Neuronal stem cell (in vitro differentiated cells): ENCODE measurements at regions not wholly inside any gene's neighbourhood (a gene's known extent, or its start where the extent isn't known, plus 50 kb on each side); places are given as distances from the start of the nearest gene placed in this dataset.

Source experiments
- DNase-seq: peaks from one replicate; pipeline ENCODE4 v3.0.0-alpha.2; 2013; ENCODE audit warnings: low spot score
- H2AFZ ChIP-seq: one replicate; pipeline ENCODE4 v1.6.1; 2013; ENCODE audit warnings: mild to moderate bottlenecking, low read length, inconsistent platforms
- H2AK5ac ChIP-seq: 2 replicates; pipeline ENCODE4 v1.6.1; 2013; ENCODE audit warnings: low read depth, mild to moderate bottlenecking, inconsistent platforms, low read length, moderate library complexity, mixed read lengths
- H2BK120ac ChIP-seq: 2 replicates; pipeline ENCODE4 v1.6.1; 2013; ENCODE audit warnings: low read depth, mild to moderate bottlenecking, inconsistent platforms, low read length, moderate library complexity, mixed read lengths
- H2BK12ac ChIP-seq: one replicate; pipeline ENCODE4 v1.6.1; 2013; ENCODE audit warnings: low read length, inconsistent platforms
- H2BK15ac ChIP-seq: 2 replicates; pipeline ENCODE4 v1.6.1; 2013; ENCODE audit warnings: mild to moderate bottlenecking, low read length, inconsistent platforms, mixed read lengths
- H2BK5ac ChIP-seq: one replicate; pipeline ENCODE4 v1.6.1; 2013; ENCODE audit warnings: inconsistent platforms, mild to moderate bottlenecking, low read length, moderate library complexity
- H3K14ac ChIP-seq: one replicate; pipeline ENCODE4 v1.6.1; 2013; ENCODE audit warnings: low read length, inconsistent platforms
- H3K18ac ChIP-seq: 2 replicates; pipeline ENCODE4 v1.6.1; 2013; ENCODE audit warnings: low read length, inconsistent platforms
- H3K23ac ChIP-seq: 2 replicates; pipeline ENCODE4 v1.6.1; 2013; ENCODE audit warnings: low read depth, mild to moderate bottlenecking, mixed read lengths, low read length, inconsistent platforms; ENCODE audit not compliant: poor library complexity
- H3K27ac ChIP-seq: replicated peaks from 3 replicates; pipeline ENCODE4 v1.5.1; 2013; ENCODE audit warnings: low read length, inconsistent platforms
- H3K27me3 ChIP-seq, 3 experiments: 2 replicates each; pipeline ENCODE4 v1.6.1; 2013; ENCODE audit warnings: low read length in 3 of 3, mild to moderate bottlenecking in 2 of 3, inconsistent platforms in 1 of 3, low read depth in 1 of 3, mixed read lengths in 1 of 3, moderate library complexity in 1 of 3; ENCODE audit not compliant: control insufficient read depth in 3 of 3, insufficient read depth in 3 of 3
- H3K36me3 ChIP-seq, 2 donors: replicated peaks in 1 of 2; 2 replicates each; pipeline ENCODE4 v1.6.1; 2013; ENCODE audit warnings: low read length in 2 of 2; ENCODE audit not compliant: control insufficient read depth in 2 of 2, insufficient read depth in 2 of 2
- H3K4ac ChIP-seq: 2 replicates; pipeline ENCODE4 v1.6.1; 2013; ENCODE audit warnings: inconsistent platforms, mild to moderate bottlenecking, low read length, moderate library complexity
- H3K4me1 ChIP-seq, 2 donors: 1 replicate in 1 of 2; 2 replicates in 1 of 2; pipeline ENCODE4 v1.6.1; 2013; ENCODE audit warnings: low read length in 2 of 2, low read depth in 1 of 2; ENCODE audit not compliant: control insufficient read depth in 2 of 2, insufficient read depth in 1 of 2
- H3K4me2 ChIP-seq: one replicate; pipeline ENCODE4 v1.6.1; 2013; ENCODE audit warnings: mild to moderate bottlenecking, low read length, inconsistent platforms; ENCODE audit not compliant: insufficient read depth, poor library complexity, severe bottlenecking
- H3K4me3 ChIP-seq, 2 donors: 2 replicates each; pipeline ENCODE4 v1.5.1; 2013; ENCODE audit warnings: low read length in 2 of 2, mild to moderate bottlenecking in 2 of 2, inconsistent platforms in 1 of 2, moderate library complexity in 1 of 2
- H3K79me1 ChIP-seq: one replicate; pipeline ENCODE4 v1.6.1; 2013; ENCODE audit warnings: low read depth, mild to moderate bottlenecking, inconsistent platforms, low read length, moderate library complexity
- H3K9ac ChIP-seq: one replicate; pipeline ENCODE4 v1.6.1; 2013; ENCODE audit warnings: mild to moderate bottlenecking, low read depth, low read length, inconsistent platforms; ENCODE audit not compliant: poor library complexity
- H3K9me3 ChIP-seq, 2 donors: replicated peaks in 1 of 2; 2 replicates each; pipeline versions ENCODE3 to v1.6.1; 2013; ENCODE audit warnings: low read length in 2 of 2, mild to moderate bottlenecking in 2 of 2, inconsistent platforms in 1 of 2, low read depth in 1 of 2, mixed read lengths in 1 of 2, moderate library complexity in 1 of 2; ENCODE audit not compliant: control insufficient read depth in 2 of 2, insufficient read depth in 1 of 2
- H4K8ac ChIP-seq: one replicate; pipeline ENCODE4 v1.6.1; 2013; ENCODE audit warnings: low read depth, mild to moderate bottlenecking, inconsistent platforms, low read length, moderate library complexity
- H4K91ac ChIP-seq: one replicate; pipeline ENCODE4 v1.6.1; 2013; ENCODE audit warnings: low read length, low read depth, mild to moderate bottlenecking, inconsistent platforms; ENCODE audit not compliant: poor library complexity
- WGBS, 2 donors: extraction: QIAGEN DNeasy Blood & Tissue Kit; methylation state at CpG; one replicate each; pipeline ENCODE4 v1.1.7; 2013; ENCODE audit warnings: missing lambda C conversion rate in 2 of 2, mixed read lengths in 1 of 2; ENCODE audit not compliant: insufficient read length in 2 of 2, insufficient replicate concordance in 1 of 2; ENCODE audit errors: extremely low coverage in 2 of 2; 5-methylcytosine and 5-hydroxymethylcytosine counted together

DNA sequence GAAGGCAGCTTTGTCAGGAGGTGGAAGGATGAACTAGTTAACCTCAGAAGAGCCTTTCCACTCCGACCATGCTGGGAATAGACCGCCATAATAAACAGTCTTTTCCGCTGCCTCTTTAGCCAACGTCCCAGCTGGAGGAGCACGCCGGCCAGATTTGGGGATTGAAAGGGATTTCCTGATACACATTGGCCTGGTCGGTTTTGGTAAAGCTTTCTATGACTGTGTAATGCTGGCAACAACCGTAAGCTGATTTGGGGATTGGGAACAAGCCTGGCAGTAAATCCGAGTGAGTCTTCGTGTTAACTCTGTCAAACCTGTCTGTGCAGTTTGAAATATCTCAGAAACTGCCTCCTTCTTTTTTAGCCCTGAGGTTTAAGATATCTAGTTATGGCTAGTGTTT is 87.0 kb downstream of the DAD1 start:
- Histone ChIP-seq H3K9me3 (no peaks in the 10 kb centered on the region), H2BK5ac (no peak overlapping the region), H3K14ac (no peak overlapping the region), H3K18ac (no peak overlapping the region), H3K4me1 (peaks cover 2 to 8% of the 10 kb centered on the region in 2 donors), H4K8ac (no peak overlapping the region), H3K27me3 (no peaks in the 10 kb centered on the region), H2BK12ac (no peak overlapping the region), H2BK15ac (no peak overlapping the region), H3K9ac (no peak overlapping the region), H4K91ac (no peak overlapping the region), H3K79me1 (no peaks in the 10 kb centered on the region), H3K4me2 (no peak overlapping the region), H3K4ac (no peak overlapping the region), H3K27ac (no peak overlapping the region), H2BK120ac (no peak overlapping the region), H3K23ac (no peak overlapping the region), H3K36me3 (no peaks in the 10 kb centered on the region), H2AFZ (no peak overlapping the region), H3K4me3 (no peak overlapping the region), H2AK5ac (no peak overlapping the region)
- DNase-seq = no peak
- WGBS, 2 donors = no CpG with 5 or more reads among the region's 10 CpGs

DNA sequence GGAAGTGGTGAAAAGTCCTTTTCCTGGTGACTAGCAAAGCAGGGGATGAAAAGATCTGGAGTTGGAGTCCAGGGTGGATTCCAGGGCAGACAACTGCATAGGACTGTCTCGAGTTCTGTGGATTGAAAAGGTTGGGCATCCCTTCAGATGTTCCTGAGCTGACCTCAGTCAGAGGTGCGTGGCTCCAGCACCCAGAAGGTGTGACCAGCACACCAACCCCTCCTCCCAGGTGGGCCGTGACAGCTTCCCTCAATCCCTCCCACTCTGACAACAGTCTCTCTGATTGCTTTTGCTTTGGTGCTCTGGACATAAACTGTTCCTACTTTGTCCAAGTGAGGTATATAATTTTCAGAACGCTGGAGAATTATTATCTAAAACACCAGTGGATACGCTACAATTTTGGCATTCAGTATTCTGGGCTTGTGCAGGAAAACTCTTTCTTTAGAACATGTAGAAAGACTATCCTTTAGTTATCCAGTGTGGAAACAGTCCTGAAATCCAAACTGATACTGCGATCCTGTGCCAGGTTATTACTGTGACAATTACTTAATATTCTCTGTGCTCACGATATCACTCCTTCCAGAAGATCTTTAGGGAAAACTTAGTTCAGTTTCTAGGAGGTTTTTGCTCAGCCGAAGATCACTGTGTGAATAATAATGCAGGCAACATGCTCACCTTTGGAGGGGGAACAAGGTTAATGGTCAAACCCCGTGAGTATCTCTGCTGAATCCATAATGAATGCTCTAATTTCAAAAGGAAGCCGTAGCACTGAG is 87.9 kb downstream of the DAD1 start:
- Histone ChIP-seq H3K9ac (no peak overlapping the region), H2BK120ac (no peak overlapping the region), H4K8ac (no peak overlapping the region), H3K36me3 (no peaks in the 10 kb centered on the region), H3K9me3 (no peaks in the 10 kb centered on the region), H2AFZ (no peak overlapping the region), H2AK5ac (no peak overlapping the region), H3K27me3 (no peaks in the 10 kb centered on the region), H3K4me2 (no peak overlapping the region), H2BK15ac (no peak overlapping the region), H4K91ac (no peak overlapping the region), H3K4ac (no peak overlapping the region), H2BK12ac (no peak overlapping the region), H3K14ac (no peak overlapping the region), H3K4me3 (no peak overlapping the region), H3K79me1 (no peaks in the 10 kb centered on the region), H3K18ac (no peak overlapping the region), H3K23ac (no peak overlapping the region), H3K27ac (no peak overlapping the region), H2BK5ac (no peak overlapping the region), H3K4me1 (peaks cover 2 to 8% of the 10 kb centered on the region in 2 donors)
- DNase-seq = no peak
- WGBS, 2 donors = no CpG with 5 or more reads among the region's 10 CpGs

DNA sequence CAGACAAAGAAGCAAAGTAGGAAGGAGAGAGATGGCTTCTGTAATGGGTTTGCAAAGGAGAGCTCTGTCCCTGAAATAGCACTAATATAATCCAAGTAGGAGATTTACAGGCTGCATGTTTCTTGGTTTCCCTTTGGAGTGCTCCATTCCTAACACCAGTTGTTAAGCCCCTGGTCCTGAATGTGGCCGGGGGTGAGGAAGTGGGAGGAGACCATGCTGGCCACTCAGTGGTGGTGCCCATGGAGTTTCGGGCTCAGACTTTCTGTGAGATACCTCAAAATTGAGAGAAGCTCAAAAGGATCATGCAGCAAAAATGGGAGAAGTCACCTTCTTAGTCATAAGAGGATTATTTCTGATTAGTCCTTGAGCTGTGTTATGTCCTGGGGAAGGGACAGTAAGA is 88.5 kb downstream of the DAD1 start:
- H4K91ac ChIP-seq = no peak overlapping the region

DNA sequence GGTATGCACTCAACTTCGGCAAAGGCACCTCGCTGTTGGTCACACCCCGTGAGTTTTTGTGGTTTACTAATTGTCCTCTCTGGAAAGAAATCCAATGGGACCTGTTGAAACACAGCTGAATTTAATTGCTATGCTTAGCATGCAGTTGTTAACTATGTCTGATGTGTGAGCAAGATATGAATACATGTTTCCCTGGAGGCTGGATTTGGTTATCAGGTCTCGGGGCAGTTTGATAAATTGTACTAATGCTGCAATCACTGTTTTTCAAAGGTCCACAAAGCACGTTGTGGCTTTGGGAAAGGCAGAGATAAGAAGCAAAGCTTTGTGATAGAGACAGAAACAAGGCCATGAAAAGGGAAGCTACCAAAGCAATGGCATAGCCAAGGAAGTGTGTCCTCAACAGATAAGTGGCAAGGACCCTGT is 91.3 kb downstream of the DAD1 start:
- Histone ChIP-seq H3K79me1 (no peaks in the 10 kb centered on the region), H3K27me3 (no peaks in the 10 kb centered on the region), H4K91ac (no peak overlapping the region), H2BK12ac (no peak overlapping the region), H3K9me3 (no peaks in the 10 kb centered on the region), H2BK15ac (no peak overlapping the region), H3K27ac (no peak overlapping the region), H2BK120ac (no peak overlapping the region), H3K4me3 (no peak overlapping the region), H3K9ac (no peak overlapping the region), H2BK5ac (no peak overlapping the region), H3K14ac (no peak overlapping the region), H3K4me1 (peaks cover 2 to 6% of the 10 kb centered on the region in 2 donors), H3K4ac (no peak overlapping the region), H2AFZ (no peak overlapping the region), H3K4me2 (no peak overlapping the region), H3K18ac (no peak overlapping the region), H3K23ac (no peak overlapping the region), H2AK5ac (no peak overlapping the region), H3K36me3 (no peaks in the 10 kb centered on the region), H4K8ac (no peak overlapping the region)
- no CpG with 5 or more reads among the region's 5 CpGs for WGBS, 2 donors
- DNase-seq = no peak

More for the DNA sequence above, 88.5 kb downstream of the DAD1 start:
- Histone ChIP-seq H3K27ac (no peak overlapping the region), H3K23ac (no peak overlapping the region), H2BK120ac (no peak overlapping the region), H2BK5ac (no peak overlapping the region), H3K18ac (no peak overlapping the region), H3K4me3 (no peak overlapping the region), H3K36me3 (no peaks in the 10 kb centered on the region), H3K4me1 (peaks cover 2 to 6% of the 10 kb centered on the region in 2 donors), H2BK15ac (no peak overlapping the region), H3K14ac (no peak overlapping the region), H2AK5ac (no peak overlapping the region), H3K79me1 (no peaks in the 10 kb centered on the region), H4K8ac (no peak overlapping the region), H3K9ac (no peak overlapping the region), H2BK12ac (no peak overlapping the region), H3K4ac (no peak overlapping the region), H3K4me2 (no peak overlapping the region), H2AFZ (no peak overlapping the region), H3K9me3 (no peaks in the 10 kb centered on the region), H3K27me3 (no peaks in the 10 kb centered on the region)
- no peak for DNase-seq
- no CpG with 5 or more reads among the region's 2 CpGs for WGBS, 2 donors
